NCI-H1417 treated with DMSO at 0.1 percent for 48 hours (cell line): ENCODE measurements at regions not wholly inside any gene's neighbourhood (a gene's known extent, or its start where the extent isn't known, plus 50 kb on each side); places are given as distances from the start of the nearest gene placed in this dataset.

Experiments
- DNase-seq: peaks from one replicate; lab custom pipeline; 2025; lab: John Stamatoyannopoulos, UW

DNA sequence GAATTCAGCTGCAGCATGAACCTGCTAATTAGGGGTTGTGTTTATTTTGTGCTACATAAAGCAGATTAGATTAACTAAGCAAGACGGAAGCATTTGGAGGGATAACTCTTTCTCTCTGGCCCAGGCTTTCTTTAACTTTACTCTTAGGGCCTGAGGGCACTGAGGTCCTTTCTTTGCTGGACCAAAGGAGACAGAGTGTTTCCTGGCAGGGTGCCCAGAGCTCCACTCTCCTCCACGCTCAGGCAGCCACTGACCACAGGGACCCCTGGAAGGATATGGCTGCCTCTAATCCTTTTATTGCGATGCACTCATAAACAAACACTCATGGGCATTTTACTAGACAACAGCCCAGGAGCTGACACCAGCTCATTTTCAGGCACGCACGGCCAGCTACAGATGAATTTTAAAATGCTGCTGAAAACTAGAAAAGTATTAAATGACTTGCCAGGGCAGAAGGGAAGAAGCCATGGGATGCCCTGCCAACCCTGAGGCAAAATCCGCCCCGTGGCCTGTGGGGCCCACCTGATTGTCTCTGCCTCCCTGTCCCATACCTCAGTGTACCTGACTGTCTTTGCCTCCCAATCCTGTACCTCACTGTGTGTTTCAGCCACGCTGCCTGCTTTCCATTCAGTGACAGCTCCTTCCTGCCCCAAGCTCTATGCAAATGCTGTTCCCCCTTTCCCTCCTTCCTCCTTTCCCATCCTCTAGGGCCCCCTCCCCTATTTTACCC, 192.6 kb upstream of the NAV2 start:
- no peak for DNase-seq

DNA sequence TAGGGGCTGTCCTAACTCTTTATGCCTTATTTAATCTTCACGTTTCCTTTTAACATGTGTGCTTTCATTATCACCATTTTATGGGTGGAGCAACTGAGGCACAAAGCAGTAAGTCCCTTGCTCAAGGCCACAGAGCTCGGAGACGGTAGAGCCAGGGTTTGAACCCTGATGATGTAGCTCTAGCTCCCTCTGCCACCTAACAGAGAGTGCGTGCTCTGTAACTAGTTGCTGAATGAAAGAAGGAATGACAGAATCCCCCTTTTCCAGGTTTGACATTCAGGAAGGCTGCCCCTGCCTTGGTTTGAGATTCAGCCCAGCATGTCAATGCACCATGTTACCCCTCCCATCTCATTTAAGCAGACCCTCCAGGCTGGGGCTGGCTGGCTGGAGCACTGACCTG, 193.3 kb upstream of the NAV2 start:
- DNase-seq = no peak

GRCh38 chr11:19513253-19513652, 199.4 kb upstream of the NAV2 start:
- no peak for DNase-seq

GRCh38 chr11:19512618-19513017, 200.0 kb upstream of the NAV2 start:
- no peak for DNase-seq

- peak; percentile 47 for DNase-seq
These were observed 201.0 kb upstream of the NAV2 start for GRCh38 chr11:19511413-19512183.

- DNase-seq = no peak
These were observed 201.6 kb upstream of the NAV2 start for GRCh38 chr11:19511066-19511412.

DNA sequence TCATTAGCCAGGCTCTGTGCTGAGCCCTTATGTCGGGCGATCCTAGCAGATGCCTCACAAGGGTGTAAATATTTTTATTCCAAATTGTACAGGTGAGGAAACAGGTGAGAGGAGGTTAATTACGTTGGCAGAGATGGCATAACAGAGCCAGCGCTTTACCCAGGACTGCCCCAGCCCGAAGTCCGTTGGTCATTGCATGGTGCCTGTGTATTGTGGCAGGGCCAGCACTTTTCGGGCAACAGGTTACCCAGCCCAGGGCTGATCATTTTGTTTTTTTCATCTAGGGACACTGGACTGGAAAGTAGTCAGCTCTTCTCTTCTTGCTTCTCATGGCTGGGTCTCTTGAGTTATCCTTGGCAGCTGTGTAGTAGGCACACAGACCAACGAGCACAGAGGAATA, 202.2 kb upstream of the NAV2 start:
- no peak for DNase-seq

DNA sequence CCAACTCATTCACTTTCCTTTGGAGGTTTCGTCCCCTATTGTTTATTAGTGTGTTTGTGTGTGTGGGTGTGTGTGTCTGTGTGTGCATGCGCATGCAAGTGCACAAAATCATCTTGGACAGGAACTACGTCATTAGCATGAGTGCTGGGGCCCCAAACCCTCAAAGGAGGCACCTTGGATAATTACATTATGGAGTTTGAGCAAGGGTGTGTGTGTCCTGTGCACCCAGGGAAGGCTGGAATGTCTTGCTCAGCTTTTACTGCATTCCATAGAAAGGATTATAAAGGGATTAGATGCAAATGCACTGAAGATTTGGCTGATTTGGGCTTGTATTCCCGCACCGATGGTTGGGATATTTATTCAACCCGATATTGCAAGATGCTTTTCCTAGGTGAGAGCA, 203.4 kb upstream of the NAV2 start:
- no peak for DNase-seq

- no peak for DNase-seq
These were observed 204.5 kb upstream of the NAV2 start for GRCh38 chr11:19508165-19508564.

DNA sequence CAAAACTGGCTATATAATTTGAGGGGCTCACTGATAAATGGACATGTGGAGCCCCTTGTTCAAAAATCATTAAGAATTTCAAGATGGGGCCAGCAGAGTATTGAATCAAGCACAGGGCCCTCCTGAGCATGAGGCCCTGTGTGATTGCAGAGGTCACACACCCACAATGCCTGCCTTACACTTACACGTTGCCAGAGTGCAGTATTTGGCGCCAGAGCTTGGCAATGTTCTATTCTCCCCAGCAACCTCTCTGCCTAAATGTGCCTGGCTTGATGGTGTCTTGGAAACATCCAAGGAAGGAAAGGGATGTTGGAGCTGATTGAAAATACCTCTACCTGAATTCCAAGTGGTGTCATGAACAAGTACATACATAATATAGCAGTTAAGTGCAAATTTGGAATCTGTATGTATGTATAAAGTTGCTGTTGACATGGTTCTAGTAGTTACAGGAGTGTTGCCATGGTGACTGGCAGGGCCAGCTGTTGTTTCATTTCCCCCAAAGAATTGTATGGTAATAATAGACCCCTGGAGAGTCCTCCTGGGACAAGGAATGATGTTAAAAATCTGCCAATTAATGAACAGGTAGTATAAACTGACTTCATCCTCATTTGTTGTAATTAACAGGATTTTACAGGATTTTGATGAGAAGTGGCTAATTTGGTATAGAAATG, 205.7 kb upstream of the NAV2 start:
- DNase-seq = no peak

GRCh38 chr11:19502691-19503253, 209.9 kb upstream of the NAV2 start:
- DNase-seq = no peak

- no peak for DNase-seq
These were observed 211.0 kb upstream of the NAV2 start for GRCh38 chr11:19501631-19502030.

DNA sequence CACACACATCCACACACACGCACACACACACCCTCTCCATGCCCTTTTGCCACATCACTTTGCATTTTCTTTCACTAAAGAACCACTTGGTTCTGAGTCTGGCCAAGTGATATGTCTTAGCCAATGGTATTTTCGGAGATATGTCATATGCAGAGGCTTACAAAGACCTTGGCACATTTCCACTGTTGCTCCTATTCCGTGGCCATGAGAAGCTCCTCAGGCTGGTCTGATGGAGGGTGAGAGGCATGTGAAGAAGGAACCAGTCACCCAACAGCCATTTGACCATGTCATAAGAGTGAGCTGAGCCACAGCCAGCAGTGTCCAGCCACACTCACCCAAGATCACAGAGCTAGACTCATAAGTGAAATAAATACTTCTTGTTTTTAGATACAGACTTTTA, 212.6 kb upstream of the NAV2 start:
- DNase-seq = no peak

DNA sequence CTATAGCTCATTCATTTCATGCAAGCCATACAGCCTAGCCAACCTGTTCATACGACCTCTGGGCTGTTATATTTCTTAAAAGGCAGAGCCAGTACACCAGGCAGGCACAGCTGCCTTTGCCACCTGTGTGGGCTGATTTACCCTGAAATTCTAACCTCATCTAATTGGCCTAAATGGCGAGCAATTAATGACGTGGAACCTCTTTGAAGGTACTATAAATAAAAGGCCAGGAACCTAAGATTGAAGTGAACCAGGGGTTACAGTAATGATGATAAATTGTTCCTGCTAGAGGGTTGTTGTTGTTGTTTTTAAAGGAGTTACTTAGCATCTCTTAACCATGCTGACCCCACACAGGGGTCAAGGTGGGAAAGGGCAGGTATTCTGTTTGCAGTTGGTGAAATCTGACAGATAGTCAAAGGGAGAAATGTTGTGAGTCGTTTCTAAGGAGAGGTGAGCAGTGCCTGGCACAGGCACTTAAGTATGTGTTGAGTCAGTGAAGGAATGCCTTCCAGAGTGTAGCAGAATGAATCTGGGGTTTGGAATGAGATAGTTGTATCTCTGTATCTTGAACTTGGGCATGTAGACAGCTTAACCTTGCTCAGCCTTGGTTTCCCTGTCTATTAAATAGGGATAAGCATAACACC, 213.5 kb upstream of the NAV2 start:
- peak; percentile 40 for DNase-seq

DNA sequence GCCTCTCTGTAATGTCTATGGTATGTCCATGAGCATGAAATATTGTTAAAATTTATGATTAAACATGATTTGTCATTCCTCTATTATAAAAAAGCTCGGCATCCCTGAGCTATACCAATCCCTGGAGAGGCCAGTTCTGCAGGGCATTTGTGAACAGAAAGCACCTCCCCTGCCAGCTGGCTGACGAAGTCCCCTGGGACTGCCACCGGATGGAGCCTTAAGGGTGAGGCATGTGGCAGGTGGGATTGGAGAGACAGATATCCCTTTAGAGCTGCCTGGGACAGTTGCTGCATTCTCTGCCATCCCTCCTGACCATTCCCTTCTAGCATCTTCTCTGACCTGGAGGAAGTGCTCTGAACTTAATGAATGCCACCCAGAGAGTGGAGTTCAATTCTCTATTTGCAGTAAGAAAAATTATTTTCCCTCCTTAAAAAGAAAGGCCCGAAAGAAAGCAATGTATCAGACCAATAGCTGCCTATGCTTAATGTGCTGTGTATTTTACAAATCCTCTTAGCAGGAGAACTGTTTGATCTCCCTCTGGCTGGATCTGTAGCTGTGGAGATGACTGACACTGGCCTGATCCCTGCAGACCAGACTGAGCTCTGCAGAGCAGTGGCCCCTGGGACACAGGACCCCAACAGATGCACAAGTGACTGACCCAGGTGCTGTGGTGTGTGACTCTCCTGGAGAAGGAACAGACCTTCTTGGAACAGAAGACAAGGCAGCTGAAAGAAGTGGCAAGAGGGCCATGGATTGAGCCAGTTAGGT, 219.0 kb upstream of the NAV2 start:
- no peak for DNase-seq

DNA sequence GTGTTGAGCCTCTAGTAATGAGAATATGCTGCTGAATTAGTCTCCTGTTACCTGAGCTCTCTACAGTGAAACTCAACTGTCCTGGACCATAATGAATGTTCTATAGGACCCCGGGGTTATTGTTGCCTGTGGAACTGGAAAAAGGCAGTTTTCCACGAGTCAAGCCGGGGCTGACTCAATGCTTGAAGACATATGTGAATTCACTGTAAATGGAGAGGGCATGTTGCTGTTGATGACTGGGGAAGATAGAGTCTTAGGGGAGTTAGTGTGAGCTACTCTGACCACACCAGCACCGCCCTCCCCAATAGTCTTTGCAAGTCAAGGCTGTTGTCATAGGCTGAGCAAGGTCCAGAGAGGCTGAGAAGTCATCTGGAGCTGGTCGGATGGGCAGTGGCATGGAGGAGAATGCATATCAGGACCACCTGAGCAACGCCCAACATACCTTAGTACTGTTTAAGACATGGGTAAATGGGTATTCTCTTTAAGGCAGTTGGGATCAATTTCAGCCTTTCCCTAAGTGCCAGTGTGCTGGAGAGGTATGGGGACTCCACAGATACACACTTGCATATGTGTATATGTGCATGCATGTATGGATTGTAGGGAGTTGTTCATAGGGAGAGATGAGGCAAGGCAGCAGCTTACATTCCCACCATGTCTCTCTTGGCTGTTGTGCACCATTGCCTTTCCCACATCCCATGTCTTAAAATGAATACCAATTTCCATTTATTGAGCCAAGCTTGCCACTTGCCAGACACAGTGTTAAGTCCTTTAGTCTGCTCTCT, 230.1 kb upstream of the NAV2 start:
- DNase-seq = no peak

- DNase-seq = no peak
These were observed 232.1 kb upstream of the NAV2 start for GRCh38 chr11:19480540-19480939.

DNA sequence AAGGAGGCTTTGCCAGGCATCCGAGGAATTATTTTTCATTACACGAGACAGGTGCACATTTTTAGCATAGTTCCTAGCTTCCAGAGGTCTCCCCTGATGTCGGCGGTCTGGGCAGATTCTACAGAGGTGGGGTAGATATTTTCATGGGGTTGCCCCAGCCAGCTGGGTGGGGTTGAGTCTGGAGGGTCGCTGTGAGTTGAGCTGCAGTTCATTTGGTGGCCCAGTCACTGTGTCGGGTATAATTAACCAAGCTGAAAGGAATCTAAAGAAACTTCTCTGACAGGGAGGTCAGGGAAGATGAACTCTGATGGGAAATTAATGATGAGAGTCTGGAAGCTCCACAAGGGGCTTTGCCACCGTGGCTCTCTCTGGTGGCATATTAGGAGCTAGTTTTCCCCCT, 233.7 kb upstream of the NAV2 start:
- DNase-seq = no peak

DNA sequence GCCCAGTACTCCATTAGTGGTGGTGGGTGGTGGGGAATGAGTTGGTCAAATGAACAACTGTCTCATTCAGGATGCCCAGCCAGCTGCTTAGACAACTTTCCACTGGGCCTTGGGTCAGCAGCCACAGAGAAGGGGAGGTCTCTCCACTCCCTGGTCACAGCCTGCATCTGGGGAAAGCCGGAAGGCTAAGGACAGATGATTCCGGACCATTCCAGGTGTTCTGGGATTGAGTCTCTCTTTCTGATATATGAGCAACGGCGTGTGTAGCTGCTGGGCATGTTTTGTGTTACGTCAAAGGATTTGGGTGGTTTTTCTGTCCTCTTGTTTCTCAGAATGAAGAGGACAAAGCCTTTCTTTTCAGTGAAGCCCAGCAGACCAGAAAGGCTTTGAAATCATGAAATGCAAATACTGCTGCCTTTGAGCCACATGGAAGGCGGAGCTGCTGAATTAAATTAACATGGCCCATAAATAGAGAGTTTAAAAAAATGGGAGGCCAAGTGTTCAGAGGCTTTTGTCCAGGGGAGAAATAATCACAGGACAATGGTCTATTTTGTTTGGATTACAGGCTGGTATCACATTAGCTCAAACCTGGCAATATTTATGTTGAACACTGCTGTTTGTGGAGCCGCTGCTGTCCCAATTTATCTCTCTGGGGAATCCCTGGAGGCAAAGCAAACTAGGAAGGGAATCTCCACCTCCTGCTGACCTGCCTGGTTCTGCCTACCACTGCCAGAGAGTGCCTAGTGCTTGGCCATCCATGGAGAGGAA, 234.4 kb upstream of the E2F8 start:
- peak; percentile 15 for DNase-seq

- DNase-seq = no peak
These were observed 233.5 kb upstream of the E2F8 start for GRCh38 chr11:19474211-19474610.
